ENCODE measurements at regions not wholly inside any gene's neighbourhood (a gene's known extent, or its start where the extent isn't known, plus 50 kb on each side); places are given as distances from the start of the nearest gene placed in this dataset.

- H3K23ac ChIP-seq (ENCODE audit: low read length), result no peak overlapping the region
- no peak overlapping the region for H2BK12ac ChIP-seq (ENCODE audit: low read length)
- no peak for DNase-seq
- WGBS (ENCODE audit: extremely low coverage, insufficient coverage, insufficient read length), result no CpG with 5 or more reads among the region's 2 CpGs
- no peaks in the 10 kb centered on the region for H3K4me1 ChIP-seq (ENCODE audit: control insufficient read depth in 1 of 2, insufficient read depth in 2 of 2, low read length in 2 of 2)
- H4K12ac ChIP-seq (ENCODE audit: low read depth, low read length), result no peak overlapping the region
- H2AFZ ChIP-seq (ENCODE audit: insufficient read depth, low read length, poor library complexity), result no peak overlapping the region
- no peaks in the 10 kb centered on the region for H3K79me1 ChIP-seq (ENCODE audit: low read length)
- no peak overlapping the region for H3K4me2 ChIP-seq (ENCODE audit: low read length)
- H3K18ac ChIP-seq (ENCODE audit: low read length), result no peak overlapping the region
- H3K9ac ChIP-seq (ENCODE audit: low read length), result no peak overlapping the region
- H2BK5ac ChIP-seq (ENCODE audit: low read depth, low read length, poor library complexity), result no peak overlapping the region
- no peaks in the 10 kb centered on the region for H3K36me3 ChIP-seq (ENCODE audit: control insufficient read depth in 1 of 2, insufficient read depth in 2 of 2, low read length in 2 of 2)
- no peaks in the 10 kb centered on the region for H3K27me3 ChIP-seq (ENCODE audit: insufficient read depth, low read length)
- no peak overlapping the region for H3K27ac ChIP-seq (ENCODE audit: low read depth, low read length)
- no peaks in the 10 kb centered on the region for H3K79me2 ChIP-seq (ENCODE audit: control insufficient read depth, insufficient read depth, low read length, poor library complexity)
- H2AK5ac ChIP-seq (ENCODE audit: low read length), result no peak overlapping the region
- no peak overlapping the region for H4K8ac ChIP-seq (ENCODE audit: low read depth, low read length)
- H2BK120ac ChIP-seq (ENCODE audit: insufficient read depth, low read length, poor library complexity), result no peak overlapping the region
- no peak overlapping the region for H4K91ac ChIP-seq (ENCODE audit: low read depth, low read length)
- no peak overlapping the region for H3K4ac ChIP-seq (ENCODE audit: low read depth, low read length)
- H3K14ac ChIP-seq (ENCODE audit: low read length), result no peak overlapping the region
- no peak overlapping the region for H3K4me3 ChIP-seq (ENCODE audit: low read depth, low read length)
- no peaks in the 10 kb centered on the region for H3K9me3 ChIP-seq (ENCODE audit: insufficient read depth, low read depth, low read length)
Measured at GRCh38 chr3:34275811-34276210, 477.4 kb downstream of the PDCD6IP start.

- Histone ChIP-seq H3K27me3 (ENCODE audit: insufficient read depth, low read length) (no peaks in the 10 kb centered on the region), H3K79me1 (ENCODE audit: low read length) (no peaks in the 10 kb centered on the region), H2BK5ac (ENCODE audit: low read depth, low read length, poor library complexity) (no peak overlapping the region), H3K14ac (ENCODE audit: low read length) (no peak overlapping the region), H2AK5ac (ENCODE audit: low read length) (no peak overlapping the region), H3K27ac (ENCODE audit: low read depth, low read length) (no peak overlapping the region), H4K8ac (ENCODE audit: low read depth, low read length) (no peak overlapping the region), H4K12ac (ENCODE audit: low read depth, low read length) (no peak overlapping the region), H3K9me3 (ENCODE audit: insufficient read depth, low read depth, low read length) (no peaks in the 10 kb centered on the region), H2BK12ac (ENCODE audit: low read length) (no peak overlapping the region), H3K4me2 (ENCODE audit: low read length) (no peak overlapping the region), H3K4ac (ENCODE audit: low read depth, low read length) (no peak overlapping the region), H3K4me3 (ENCODE audit: low read depth, low read length) (no peak overlapping the region), H3K23ac (ENCODE audit: low read length) (no peak overlapping the region), H4K91ac (ENCODE audit: low read depth, low read length) (no peak overlapping the region), H3K79me2 (ENCODE audit: control insufficient read depth, insufficient read depth, low read length, poor library complexity) (no peaks in the 10 kb centered on the region), H2BK120ac (ENCODE audit: insufficient read depth, low read length, poor library complexity) (no peak overlapping the region), H2AFZ (ENCODE audit: insufficient read depth, low read length, poor library complexity) (no peak overlapping the region), H3K9ac (ENCODE audit: low read length) (no peak overlapping the region), H3K36me3 (ENCODE audit: control insufficient read depth in 1 of 2, insufficient read depth in 2 of 2, low read length in 2 of 2) (no peaks in the 10 kb centered on the region), H3K18ac (ENCODE audit: low read length) (no peak overlapping the region), H3K4me1 (ENCODE audit: control insufficient read depth in 1 of 2, insufficient read depth in 2 of 2, low read length in 2 of 2) (no peaks in the 10 kb centered on the region)
- DNase-seq, result no peak
Measured at GRCh38 chr3:34276342-34276741, 477.9 kb downstream of the PDCD6IP start.

GRCh38 chr3:34277110-34277509 is 478.7 kb downstream of the PDCD6IP start:
- no peak overlapping the region for H3K27ac ChIP-seq (ENCODE audit: low read depth, low read length)
- no CpG with 5 or more reads among the region's 2 CpGs for WGBS (ENCODE audit: extremely low coverage, insufficient coverage, insufficient read length)

GRCh38 chr3:34279901-34280300 is 481.5 kb downstream of the PDCD6IP start:
- no peak overlapping the region for H3K18ac ChIP-seq (ENCODE audit: low read length)
- H3K4me2 ChIP-seq (ENCODE audit: low read length), result no peak overlapping the region
- no peaks in the 10 kb centered on the region for H3K79me1 ChIP-seq (ENCODE audit: low read length)
- no CpG with 5 or more reads among the region's 2 CpGs for WGBS (ENCODE audit: extremely low coverage, insufficient coverage, insufficient read length)
- H2BK5ac ChIP-seq (ENCODE audit: low read depth, low read length, poor library complexity), result no peak overlapping the region
- no peaks in the 10 kb centered on the region for H3K79me2 ChIP-seq (ENCODE audit: control insufficient read depth, insufficient read depth, low read length, poor library complexity)
- no peak overlapping the region for H4K91ac ChIP-seq (ENCODE audit: low read depth, low read length)
- no peak overlapping the region for H3K23ac ChIP-seq (ENCODE audit: low read length)
- H4K12ac ChIP-seq (ENCODE audit: low read depth, low read length), result no peak overlapping the region
- DNase-seq, result no peak
- no peak overlapping the region for H2BK12ac ChIP-seq (ENCODE audit: low read length)
- H3K4me1 ChIP-seq (ENCODE audit: control insufficient read depth in 1 of 2, insufficient read depth in 2 of 2, low read length in 2 of 2), result peaks cover 0 to 2% of the 10 kb centered on the region in 2 experiments
- H3K27me3 ChIP-seq (ENCODE audit: insufficient read depth, low read length), result no peaks in the 10 kb centered on the region
- H2BK120ac ChIP-seq (ENCODE audit: insufficient read depth, low read length, poor library complexity), result no peak overlapping the region
- H3K27ac ChIP-seq (ENCODE audit: low read depth, low read length), result no peak overlapping the region
- H3K14ac ChIP-seq (ENCODE audit: low read length), result no peak overlapping the region
- no peaks in the 10 kb centered on the region for H3K9me3 ChIP-seq (ENCODE audit: insufficient read depth, low read depth, low read length)
- H2AFZ ChIP-seq (ENCODE audit: insufficient read depth, low read length, poor library complexity), result no peak overlapping the region
- no peaks in the 10 kb centered on the region for H3K36me3 ChIP-seq (ENCODE audit: control insufficient read depth in 1 of 2, insufficient read depth in 2 of 2, low read length in 2 of 2)
- no peak overlapping the region for H4K8ac ChIP-seq (ENCODE audit: low read depth, low read length)
- H3K4me3 ChIP-seq (ENCODE audit: low read depth, low read length), result no peak overlapping the region
- H3K4ac ChIP-seq (ENCODE audit: low read depth, low read length), result no peak overlapping the region
- H3K9ac ChIP-seq (ENCODE audit: low read length), result no peak overlapping the region
- H2AK5ac ChIP-seq (ENCODE audit: low read length), result no peak overlapping the region

More at GRCh38 chr3:34277110-34277509, 478.7 kb downstream of the PDCD6IP start:
- Histone ChIP-seq H3K79me1 (ENCODE audit: low read length) (no peaks in the 10 kb centered on the region), H3K4me3 (ENCODE audit: low read depth, low read length) (no peak overlapping the region), H3K23ac (ENCODE audit: low read length) (no peak overlapping the region), H4K12ac (ENCODE audit: low read depth, low read length) (no peak overlapping the region), H3K4ac (ENCODE audit: low read depth, low read length) (no peak overlapping the region), H2BK5ac (ENCODE audit: low read depth, low read length, poor library complexity) (no peak overlapping the region), H3K4me1 (ENCODE audit: control insufficient read depth in 1 of 2, insufficient read depth in 2 of 2, low read length in 2 of 2) (no peaks in the 10 kb centered on the region), H3K18ac (ENCODE audit: low read length) (no peak overlapping the region), H3K36me3 (ENCODE audit: control insufficient read depth in 1 of 2, insufficient read depth in 2 of 2, low read length in 2 of 2) (no peaks in the 10 kb centered on the region), H3K9ac (ENCODE audit: low read length) (no peak overlapping the region), H3K4me2 (ENCODE audit: low read length) (no peak overlapping the region), H2AK5ac (ENCODE audit: low read length) (no peak overlapping the region), H2BK12ac (ENCODE audit: low read length) (no peak overlapping the region), H3K79me2 (ENCODE audit: control insufficient read depth, insufficient read depth, low read length, poor library complexity) (no peaks in the 10 kb centered on the region), H3K9me3 (ENCODE audit: insufficient read depth, low read depth, low read length) (no peaks in the 10 kb centered on the region), H4K8ac (ENCODE audit: low read depth, low read length) (no peak overlapping the region), H3K27me3 (ENCODE audit: insufficient read depth, low read length) (no peaks in the 10 kb centered on the region), H3K14ac (ENCODE audit: low read length) (no peak overlapping the region), H4K91ac (ENCODE audit: low read depth, low read length) (no peak overlapping the region), H2AFZ (ENCODE audit: insufficient read depth, low read length, poor library complexity) (no peak overlapping the region), H2BK120ac (ENCODE audit: insufficient read depth, low read length, poor library complexity) (no peak overlapping the region)
- no peak for DNase-seq

Measured in trophoblast cell (in vitro differentiated cells and primary cell).